GM18870 (cell line): ENCODE measurements at regions not wholly inside any gene's neighbourhood (a gene's known extent, or its start where the extent isn't known, plus 50 kb on each side); places are given as distances from the start of the nearest gene placed in this dataset.

Source experiments
- ATAC-seq: cut with Tn5 transposase; IDR thresholded peaks from one replicate; pipeline ENCODE4 v1.9.1; 2021; ENCODE audit warnings: moderate library complexity; ENCODE audit not compliant: unreplicated experiment

DNA sequence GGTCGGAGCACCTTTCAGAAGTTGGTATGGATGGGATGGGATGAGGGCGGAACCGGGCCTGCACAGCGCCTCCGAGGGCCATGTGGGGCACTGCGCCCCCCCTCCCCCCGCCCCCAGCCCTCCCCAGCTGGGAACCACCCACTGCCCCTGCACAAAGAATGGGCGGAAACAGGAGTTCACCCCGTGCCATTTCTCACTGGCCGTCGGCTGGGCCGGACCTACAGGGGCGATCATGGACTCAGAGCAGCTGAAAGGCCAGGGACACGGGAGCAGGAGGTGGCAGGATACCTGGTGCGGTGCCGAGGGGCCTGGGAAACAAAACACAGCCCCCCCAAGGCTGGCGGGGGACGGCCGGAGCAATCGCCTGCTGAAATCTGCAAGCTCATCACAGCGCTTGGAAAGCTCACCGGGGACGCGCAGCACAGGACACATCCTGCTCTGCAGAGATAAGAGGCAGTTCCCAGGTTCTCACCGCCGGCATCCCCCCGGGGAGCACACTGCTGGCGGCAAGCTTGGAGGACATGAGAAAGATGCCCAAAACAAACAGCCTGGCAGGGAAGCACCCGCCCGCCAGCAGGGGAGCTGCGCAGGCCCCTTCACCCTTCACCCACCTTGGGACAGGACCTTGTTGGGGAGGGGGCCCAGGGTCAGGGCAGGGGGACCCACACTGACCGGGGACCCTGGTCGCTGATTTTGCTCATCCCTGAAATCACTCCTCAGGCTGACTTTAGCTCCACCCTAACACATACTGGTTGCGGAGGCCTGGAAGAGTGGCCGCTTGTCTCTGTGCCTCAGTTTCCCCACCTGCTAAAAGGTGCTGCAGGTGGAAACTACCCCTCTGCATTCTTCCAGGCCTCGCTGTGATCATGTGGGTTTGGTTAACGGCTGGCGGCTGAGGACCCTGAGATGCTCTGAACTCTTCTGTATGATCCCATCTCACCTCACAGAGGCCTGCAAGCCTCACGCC, 263.9 kb downstream of the C16orf95 start:
- no peak for ATAC-seq

DNA sequence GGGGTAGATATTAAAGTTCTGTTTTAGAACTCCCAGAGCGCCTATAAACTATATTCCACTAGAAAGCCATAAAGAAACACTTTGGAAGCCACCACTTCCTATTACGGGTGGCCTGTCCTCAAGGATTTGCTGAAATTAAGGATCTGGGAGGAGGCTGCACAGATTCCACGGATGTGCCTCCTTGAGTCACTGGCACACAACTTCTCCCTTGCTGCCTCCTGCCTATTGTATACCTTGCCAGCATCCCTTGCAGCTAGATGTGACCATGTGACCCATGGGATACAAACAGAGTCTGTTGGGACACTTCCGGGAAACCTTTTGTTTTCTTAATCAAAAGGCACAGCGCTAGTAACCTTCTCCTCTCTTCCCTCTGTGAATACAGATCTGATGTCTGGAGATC, 263.0 kb downstream of the C16orf95 start:
- no peak for ATAC-seq

DNA sequence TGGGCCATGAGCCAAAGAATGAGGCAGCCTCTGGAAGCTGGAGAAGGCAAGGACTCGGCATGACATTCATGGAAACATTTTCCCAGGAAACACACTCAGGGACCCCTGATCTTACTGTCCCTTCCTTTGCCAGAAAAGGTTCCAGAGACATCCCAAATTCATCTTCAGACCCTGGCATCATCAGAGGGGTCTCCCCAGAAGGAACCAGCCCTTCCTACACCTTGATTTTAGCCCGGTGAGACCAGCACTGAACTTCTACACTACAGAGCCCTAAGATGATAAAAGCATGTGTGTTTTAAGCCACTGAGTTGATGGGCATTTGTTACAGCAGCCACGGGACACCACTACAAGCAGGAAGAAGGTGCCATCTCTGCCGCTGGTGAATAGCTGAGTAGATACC, 262.3 kb downstream of the C16orf95 start:
- ATAC-seq, result no peak

DNA sequence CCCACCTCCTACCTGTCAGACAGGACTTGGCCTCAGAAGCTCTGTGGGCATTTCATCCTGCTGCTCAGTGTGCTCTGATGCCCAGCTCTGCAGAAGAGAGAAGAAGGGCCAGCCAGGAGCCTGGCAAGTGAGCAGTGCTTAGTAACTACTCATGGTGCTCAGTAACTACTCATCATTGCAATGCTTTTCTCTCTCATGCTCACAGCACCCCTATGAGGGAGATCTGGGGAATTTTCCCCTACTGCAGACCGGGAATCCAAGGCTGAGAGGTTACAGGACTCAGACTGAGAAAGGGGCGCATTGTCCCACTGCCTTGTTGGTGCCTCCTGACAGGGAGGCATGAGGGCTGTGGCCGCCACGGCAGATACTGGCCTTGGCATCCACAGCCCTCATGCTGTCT, 261.1 kb downstream of the C16orf95 start:
- ATAC-seq, result no peak

DNA sequence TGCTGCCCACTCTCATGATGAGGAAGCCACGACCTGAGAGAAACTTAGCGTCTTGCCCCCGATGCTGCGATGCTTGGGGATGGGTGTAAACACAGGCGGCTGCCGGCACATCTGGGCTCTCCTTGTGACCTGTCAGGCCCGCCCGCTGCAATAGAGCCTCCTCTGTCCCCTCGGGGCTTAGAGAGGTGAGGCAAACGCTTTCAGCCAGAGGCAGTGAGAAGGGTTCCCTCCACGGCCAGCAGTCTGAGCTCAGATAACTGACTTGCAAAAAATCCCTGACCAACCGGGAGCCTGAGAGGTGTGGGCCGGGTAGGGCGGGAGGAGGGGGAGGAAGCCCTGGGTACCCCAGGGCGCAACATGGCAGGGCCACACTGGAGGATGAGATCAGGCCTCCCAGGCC, 260.6 kb downstream of the C16orf95 start:
- no peak for ATAC-seq

DNA sequence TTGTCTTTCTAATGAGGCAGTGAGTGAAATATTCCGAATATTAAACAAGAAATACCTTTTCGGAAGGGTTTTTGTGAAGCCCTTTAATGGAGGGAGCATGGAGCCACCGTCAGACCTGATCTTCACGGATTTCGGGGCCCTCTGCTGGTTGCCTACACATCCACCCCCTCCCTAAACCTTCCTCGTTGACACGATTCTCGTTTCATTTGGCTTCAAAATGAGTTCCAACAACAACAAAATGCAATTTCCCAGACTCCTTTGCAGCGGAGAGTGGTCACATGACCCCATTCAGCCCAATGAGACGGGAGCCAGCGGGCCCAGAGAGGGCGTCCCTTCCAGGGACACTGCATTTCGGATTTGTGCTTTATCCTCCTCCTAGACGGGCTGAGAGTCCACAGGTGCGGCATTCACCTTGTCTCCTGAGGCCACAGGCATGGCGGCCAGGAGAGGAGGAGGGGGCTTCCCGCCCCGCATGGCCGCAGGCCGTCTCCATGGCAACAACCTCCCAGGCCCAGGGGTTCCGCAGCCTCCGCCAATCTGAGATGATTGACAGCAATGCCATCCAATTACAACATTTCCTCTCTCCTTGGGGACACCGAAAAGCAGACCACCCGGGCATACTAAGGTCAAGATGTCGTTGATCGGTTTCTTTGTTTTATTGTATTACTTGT, 259.8 kb downstream of the C16orf95 start:
- no peak for ATAC-seq

DNA sequence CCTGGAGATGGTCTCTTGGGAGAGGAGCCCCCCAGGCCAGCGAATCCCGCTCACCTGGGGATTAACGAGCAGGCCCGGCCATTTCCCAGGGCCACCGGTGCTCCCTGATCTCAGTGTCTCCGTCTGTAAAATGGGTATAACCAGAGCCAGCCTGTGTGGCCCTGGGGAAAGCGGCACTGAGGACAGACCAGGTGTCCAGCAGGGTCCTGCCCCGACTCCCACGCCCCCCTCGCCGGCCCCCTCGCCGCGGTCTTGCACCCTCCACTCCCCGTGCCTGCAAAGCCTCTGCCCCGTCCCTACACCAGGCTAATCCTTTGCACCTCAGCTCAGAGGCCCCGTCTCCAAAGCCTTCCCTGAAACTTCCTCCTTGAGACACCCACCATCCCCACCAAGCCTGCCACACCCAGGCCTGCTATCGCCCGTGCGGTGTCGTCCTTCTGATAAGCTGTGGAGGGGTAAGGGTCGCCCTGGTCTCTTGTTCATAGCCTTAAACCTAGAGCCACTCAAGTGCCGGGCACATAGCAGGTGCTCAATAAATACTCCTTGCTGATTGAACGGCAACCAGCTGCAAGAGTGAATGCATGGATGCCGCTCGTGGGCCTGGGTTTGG, 259.1 kb downstream of the C16orf95 start:
- no peak for ATAC-seq

DNA sequence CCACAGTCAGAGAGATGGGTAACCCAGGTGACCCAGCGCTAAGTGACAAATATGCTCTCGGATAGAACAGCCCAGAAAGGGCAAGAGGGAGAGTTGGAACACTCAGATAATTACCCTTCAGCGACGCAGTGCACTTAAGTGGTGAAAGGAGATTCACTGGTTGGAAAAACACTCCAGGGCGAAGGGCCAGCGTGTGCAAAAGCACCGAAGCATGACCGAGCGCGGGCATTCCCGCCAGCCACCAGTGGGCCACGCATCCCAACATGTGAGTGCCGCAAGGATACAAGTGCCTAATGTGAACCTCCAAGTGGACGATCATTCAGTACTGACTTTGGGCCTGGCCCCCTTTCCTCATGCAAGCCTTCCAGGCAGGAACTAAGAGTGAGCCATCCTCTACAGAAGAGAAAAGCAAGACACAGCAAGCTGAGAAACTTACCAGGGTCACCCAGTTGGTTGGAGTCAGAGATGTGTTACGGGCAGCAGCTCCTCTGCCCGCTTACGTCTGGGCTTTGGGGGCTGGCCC, 258.4 kb downstream of the C16orf95 start:
- no peak for ATAC-seq

DNA sequence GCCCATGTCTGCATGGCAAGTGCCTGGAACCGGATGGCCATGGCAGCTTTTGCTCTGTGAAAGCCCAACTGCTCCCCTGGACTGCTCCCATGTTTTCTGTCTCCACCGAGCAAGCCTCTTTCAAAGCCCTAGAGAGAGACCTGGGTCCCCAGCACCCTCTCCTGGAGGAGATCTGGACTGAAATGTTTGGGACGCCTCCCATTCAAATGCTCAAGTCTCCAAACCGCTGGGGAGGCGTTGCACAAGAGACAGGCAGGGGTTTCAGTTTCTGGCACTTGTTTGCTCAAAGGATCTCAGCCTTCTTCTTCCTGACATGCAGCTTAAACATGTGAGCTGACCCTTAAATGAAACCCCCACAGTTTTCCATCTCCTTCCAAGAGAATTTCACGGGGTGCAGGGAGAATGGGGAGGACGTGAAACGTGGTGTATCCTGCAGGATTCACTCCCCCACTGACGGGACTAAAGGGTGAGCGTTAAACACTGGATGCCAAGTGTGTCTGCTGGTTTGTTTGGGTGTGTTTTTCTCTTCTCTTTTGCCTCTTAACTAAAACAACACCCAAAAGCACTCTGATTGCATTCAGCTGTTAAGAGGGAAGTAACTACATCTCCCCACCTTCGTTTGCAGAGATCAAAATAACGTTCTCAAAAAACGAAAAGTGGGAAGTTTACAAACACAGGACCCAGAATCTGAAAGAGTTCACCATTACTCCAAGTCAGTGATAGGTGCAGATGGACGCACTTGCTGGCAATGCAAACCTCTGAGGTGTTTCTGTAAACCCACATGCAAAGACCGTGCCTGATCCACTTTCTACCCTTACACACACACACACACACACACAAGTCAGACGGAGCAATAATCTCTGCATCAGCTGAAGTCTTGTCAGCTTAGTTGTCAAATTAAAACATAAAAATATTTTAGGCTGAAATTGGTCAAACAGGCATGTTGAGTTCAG, 256.9 kb downstream of the C16orf95 start:
- no peak for ATAC-seq

DNA sequence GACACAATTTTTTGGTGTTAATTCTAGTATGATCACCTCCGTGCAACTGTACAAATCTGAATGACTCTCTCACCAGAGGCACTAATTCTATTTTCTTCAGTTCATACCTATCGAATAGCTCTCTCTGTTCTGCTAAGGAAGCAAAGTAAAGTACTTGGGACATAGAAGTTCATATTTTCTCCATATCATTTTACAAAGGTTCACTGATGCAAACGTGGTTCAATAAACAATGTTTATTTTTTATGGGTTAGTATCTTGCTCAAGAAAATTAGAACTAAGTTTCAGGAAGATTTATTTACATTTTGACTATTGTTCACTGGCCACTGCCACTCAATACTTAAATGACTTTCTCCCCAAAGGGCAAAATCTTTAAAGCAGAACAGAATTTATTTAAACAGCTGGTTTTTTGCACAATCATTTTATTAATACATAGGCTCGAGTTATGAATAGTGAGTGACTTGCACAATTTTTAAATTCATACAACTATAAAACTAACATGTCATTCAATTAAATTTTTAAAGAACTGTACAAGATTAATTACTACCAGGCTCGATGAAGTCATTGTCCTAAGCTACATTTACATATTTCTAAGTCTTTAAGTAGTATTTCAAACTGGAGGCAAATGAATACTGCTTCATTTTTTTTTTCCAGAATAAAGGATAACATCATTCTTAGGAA, 255.8 kb downstream of the C16orf95 start:
- ATAC-seq, result no peak

DNA sequence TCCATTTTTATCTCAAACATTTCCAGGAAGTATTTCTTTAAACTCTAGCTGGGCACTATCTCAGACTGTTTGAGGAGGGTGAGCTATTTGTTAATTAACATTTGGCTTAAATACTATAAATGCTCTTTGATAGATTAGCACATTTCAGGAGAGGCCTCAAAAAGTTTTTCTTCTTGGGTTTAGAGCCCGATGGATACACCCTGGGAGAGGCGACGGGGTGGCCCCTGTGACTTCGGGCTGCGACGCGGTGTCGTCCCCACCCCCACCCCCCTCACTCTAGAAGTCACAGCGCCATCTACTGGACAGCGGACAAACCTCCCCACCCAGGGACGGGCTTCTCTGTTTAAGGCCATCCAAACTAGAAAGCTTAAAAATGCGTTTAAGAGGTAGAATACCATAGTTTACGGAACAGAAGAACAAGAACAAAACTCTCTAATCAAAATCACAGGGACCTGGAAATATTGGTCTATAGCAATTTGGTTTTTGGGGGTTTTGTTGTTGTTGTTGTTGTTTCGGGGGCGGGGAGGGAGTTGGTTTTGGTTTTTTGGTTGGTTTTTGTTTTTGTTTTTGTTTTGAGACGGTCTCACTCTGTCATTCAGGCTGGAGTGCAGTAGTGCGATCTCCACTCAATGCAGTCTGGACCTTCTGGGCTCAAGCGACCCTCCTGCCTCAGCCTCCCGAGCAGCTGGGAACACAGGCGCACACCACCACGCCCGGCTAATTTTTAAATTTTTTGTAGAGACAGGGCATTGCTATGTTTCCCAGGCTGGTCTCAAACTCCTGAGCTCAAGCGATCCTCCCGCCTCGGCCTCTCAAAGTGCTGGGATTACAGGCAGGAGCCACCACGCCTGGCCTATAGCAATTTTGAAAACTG, 254.4 kb downstream of the C16orf95 start:
- no peak for ATAC-seq

DNA sequence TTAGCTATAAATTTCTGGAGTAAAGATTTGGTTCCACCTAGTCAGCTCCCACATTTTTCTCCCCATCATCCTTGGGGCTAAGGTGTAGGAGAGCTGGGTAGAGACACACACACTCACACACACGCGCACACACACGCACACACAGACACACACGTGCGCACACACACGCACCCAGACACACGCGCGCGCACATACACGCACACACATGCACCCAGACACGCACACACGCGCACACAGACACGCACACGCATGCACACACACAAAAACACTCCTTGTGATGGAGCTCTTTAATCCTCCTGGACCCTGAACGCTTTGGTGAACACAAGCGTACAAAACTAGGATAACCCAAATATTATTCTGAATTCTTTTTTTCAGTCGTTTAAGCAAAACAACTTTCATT, 253.6 kb downstream of the C16orf95 start:
- no peak for ATAC-seq

DNA sequence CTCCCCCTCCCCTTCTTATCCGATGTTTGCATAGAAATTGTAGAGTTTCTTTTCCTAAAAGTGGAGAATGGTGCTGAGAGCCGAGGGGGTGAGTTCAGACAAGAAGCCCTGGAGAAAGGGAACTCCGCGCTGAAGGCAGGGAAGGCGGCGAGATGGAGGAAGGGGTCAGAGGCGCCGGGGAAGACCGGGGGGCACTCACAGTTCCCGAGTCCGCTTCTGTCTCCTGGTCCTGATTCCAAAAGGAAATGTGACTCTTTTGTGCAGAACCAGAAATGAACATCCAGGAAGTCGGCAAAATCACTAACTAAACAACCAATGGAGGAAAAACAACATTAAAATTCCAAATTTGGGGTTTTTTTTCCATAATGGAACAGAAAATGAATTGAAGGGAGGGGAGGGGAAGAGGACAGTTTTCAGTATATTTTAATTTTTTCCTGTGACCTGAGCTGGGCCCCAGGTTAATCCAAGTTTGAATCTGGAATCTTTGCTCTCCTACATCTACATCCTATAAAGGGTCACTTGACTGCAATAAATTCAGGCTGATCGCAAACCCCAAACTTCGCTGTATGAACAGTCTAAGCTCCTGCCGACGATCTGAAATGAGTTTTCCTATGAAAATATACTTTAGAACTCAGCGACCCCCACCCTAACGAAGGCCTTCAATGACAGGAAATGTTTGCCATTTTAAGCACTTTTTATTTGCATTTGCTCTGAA, 252.3 kb downstream of the C16orf95 start:
- ATAC-seq, result no peak

DNA sequence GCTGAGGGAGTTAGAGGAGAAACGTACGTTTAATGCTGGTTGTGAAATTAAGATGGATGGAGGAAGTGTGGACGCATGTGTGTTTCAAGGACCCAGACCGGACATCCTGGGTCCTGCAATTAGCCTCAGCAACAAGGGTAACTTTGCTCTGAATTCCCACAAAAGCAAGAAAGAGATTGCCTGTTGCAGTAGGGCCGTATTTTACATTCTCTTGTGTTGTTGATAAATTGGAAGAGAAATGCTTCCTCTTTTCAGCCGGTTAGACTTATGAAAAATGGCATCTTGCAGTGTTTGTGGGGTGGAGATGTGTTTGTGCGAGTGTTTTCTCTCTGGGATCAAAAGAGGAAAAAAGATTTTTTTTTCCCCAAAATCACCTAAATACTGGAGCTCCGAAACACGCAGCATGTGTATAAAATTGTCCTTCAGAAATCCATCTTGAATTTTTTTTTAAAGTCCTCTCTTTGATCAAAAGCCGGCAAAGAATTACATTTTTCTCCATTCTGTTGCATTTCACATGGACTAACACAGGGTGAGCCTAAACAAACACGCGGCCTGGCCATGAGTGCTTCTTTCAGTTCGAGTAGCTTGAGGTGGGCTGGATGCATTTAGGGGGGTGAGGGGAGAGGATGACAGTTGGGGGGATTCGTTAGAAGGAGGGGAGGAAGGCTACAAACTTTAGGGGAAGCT, 251.6 kb downstream of the C16orf95 start:
- no peak for ATAC-seq

DNA sequence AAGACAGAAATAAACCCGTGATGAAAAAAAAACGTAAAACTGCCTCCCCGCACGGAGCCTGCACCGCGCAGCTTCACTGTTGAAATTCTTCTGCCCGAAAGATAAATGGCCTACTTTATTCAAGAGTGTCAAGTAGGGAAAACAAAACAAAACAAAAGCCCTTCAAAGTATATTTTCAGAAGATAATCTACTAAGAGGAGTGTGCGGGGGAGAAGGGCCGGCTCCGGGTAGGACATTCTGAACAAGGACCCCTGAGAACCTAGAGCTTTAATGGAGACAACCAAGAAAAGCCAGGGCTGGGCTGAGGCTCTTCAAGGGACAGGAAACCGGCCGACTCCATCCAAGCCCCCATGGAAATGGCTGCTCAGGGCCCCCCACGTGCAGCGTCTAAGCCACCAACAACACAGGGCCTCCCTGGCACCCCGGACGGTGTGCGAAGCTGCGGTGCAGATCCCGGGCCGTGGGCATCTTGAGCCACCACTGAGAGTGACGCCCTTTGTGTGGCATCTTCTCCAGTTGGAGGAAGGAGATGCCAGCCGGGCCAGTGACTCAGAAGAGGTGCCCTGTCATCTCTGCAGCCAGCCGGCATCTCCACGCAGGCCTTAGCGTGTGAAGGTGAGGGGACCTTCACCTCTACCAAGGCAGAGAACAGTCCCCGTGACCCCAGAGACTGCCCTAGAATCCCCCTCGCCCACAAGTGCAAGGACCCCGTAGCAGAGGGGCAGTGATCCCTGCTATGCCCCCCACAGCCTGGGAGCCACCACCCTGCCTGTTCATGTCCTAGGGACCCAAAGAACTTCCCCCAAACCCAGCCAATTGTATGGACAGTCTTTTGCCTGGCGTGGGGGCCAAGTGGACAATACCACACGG, 250.8 kb downstream of the C16orf95 start:
- no peak for ATAC-seq

DNA sequence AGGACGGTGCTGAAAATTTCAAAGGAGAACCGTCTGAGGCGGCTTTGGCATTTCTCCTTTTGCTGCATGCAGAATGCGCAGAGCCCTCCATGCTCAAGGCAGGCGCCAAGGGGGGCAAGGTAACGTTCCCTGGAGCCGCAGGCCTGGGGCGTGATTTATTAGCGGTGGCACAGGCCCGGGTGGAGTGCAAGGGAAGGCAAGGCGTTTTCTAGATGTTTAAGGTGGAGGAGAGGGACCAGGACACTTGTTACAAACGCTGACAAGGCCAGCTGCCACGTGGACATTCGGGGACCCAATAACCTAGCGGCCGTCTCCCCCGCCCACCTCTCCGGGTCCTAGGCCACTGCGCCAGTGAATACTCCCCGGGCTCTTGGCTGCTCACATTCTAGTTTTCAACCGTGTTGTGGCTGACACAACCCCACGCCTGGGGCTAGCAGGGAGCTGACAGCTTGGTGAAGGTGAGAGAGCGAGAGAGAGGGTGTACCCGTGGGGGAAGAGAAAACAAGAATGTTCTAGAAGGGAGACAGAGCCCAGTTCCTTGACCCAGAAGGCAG, 250.1 kb downstream of the C16orf95 start:
- ATAC-seq, result no peak
